NCI-H1092 (cell line): ENCODE measurements at regions not wholly inside any gene's neighbourhood (a gene's known extent, or its start where the extent isn't known, plus 50 kb on each side); places are given as distances from the start of the nearest gene placed in this dataset.

Source experiments
- DNase-seq: peaks from one replicate; lab custom pipeline; 2025; lab: John Stamatoyannopoulos, UW

GRCh38 chr12:105705765-105706164 is 375.3 kb downstream of the C12orf75 start:
- no peak for DNase-seq

GRCh38 chr12:105706321-105706972 is 376.0 kb downstream of the C12orf75 start:
- no peak for DNase-seq

GRCh38 chr12:105706973-105707334 is 376.5 kb downstream of the C12orf75 start:
- DNase-seq: no peak

GRCh38 chr12:105713606-105714305 is 383.3 kb downstream of the C12orf75 start:
- no peak for DNase-seq

GRCh38 chr12:105716621-105717020 is 386.1 kb downstream of the C12orf75 start:
- no peak for DNase-seq

- no peak for DNase-seq
Observed at GRCh38 chr12:105721051-105721825, 390.7 kb downstream of the C12orf75 start.

- no peak for DNase-seq
Observed at GRCh38 chr12:105721891-105722290, 391.4 kb downstream of the C12orf75 start.

- no peak for DNase-seq
Observed at GRCh38 chr12:105723066-105723465, 392.6 kb downstream of the C12orf75 start.

- no peak for DNase-seq
Observed at GRCh38 chr12:105723494-105723893, 393.0 kb downstream of the C12orf75 start.

GRCh38 chr12:105724641-105725040 is 394.1 kb downstream of the C12orf75 start:
- DNase-seq: no peak

- DNase-seq: no peak
Observed at GRCh38 chr12:105725054-105725453, 394.6 kb downstream of the C12orf75 start.

GRCh38 chr12:105729181-105729771 is 398.8 kb downstream of the C12orf75 start:
- no peak for DNase-seq

GRCh38 chr12:105729926-105730325 is 399.4 kb downstream of the C12orf75 start:
- no peak for DNase-seq

- no peak for DNase-seq
Observed at GRCh38 chr12:105733579-105733978, 403.1 kb downstream of the C12orf75 start.

- no peak for DNase-seq
Observed at GRCh38 chr12:105736498-105736897, 402.3 kb downstream of the NUAK1 start.

GRCh38 chr12:105738051-105738450 is 400.7 kb downstream of the NUAK1 start:
- no peak for DNase-seq

GRCh38 chr12:105740369-105740768 is 398.4 kb downstream of the NUAK1 start:
- DNase-seq: no peak

- DNase-seq: no peak
Observed at GRCh38 chr12:105740970-105741725, 397.6 kb downstream of the NUAK1 start.

- DNase-seq: no peak
Observed at GRCh38 chr12:105741786-105742566, 396.8 kb downstream of the NUAK1 start.

- DNase-seq: no peak
Observed at GRCh38 chr12:105742567-105742874, 396.2 kb downstream of the NUAK1 start.

GRCh38 chr12:105744371-105745058 is 394.2 kb downstream of the NUAK1 start:
- DNase-seq: no peak
